ENCODE measurements at regions not wholly inside any gene's neighbourhood (a gene's known extent, or its start where the extent isn't known, plus 50 kb on each side); places are given as distances from the start of the nearest gene placed in this dataset.

- CTCF ChIA-PET, result interaction anchor here (0.7 to 1.4 kb wide), 3 partner anchors 10 to 515 kb away, joined by 3 to 4 read pairs (median 4); no protein-coding TSS in a partner anchor
- POLR2A ChIA-PET, result no interaction called here
- no peak for TF ChIP-seq CTCF (IDR thresholded peaks at IDR 0.05; ENCODE audit: control extremely low read depth, extremely low read depth, low read depth, missing control alignments)
- no peak for DNase-seq (ENCODE audit: extremely low spot score)
These were observed 63.3 kb upstream of the MITF start for GRCh38 chr3:69675786-69676530.

DNA sequence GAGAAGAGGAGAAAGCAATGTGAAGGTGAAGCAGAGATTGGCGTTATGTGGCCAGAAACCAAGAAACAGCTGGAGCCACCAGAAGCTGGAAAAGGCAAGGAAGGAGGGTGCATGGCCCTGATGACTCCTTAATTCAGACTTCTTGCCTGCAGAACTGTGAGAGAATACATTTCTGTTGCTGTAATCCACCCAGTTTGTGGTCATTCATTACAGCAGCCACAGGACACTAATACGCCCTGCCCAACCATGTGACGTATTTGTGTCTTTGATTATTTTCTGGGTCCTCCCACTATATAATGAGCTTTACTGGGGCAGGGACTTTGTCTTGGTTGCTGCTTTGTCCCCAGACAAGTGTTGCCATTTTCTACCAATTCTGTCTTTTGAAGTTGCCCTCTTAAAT is 64.5 kb upstream of the MITF start:
- DNase-seq (ENCODE audit: extremely low spot score), result no peak
- ChIA-PET CTCF (interaction anchor here (1.0 to 1.4 kb wide), 3 partner anchors 9 to 28 kb away, joined by 3 to 4 read pairs (median 3); no protein-coding TSS in a partner anchor), POLR2A (no interaction called here)
- no peak for TF ChIP-seq CTCF (IDR thresholded peaks at IDR 0.05; ENCODE audit: control extremely low read depth, extremely low read depth, low read depth, missing control alignments)

DNA sequence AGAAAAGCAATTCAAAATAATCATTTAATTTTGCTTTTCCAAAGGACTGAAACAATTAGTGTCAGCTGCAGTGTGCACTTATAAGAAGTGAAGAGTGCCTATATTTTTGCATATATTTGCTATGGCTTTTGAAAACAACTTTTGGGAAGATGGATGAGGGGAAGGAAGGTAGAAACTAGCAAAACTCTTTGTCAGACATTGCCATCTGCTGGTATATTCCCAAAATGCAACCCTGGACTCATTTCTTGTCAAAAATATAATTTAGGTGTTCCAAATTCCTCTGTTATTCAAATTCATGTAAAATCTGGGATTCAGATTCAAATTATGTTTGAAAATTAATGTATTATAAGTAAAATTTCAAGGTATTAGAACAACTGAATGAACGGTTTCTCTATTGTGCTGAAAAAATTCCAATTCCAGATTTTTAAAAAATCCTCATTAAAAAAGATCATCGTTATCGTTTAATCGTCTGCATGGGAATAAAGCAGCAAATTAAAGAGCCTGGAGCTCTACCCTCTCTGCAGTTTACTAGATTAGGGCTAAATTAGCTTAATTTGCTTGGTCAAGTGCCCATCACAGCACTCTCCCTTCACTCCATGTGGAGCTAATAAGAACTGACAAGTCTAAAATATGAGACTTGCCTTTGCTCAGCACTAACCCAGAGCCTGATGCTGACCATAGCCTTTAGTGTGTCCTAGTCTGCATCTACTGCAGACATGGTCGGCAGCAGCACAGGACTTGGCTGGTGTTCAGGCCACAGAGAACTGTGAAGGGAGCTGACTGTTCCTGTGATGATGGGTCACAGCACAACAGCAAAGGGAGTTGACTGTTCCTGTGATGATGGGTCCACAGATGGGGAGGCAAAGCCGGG is 67.9 kb upstream of the MITF start:
- POLR2A ChIA-PET, result no interaction called here
- peak; percentile 53 for TF ChIP-seq CTCF (IDR thresholded peaks at IDR 0.05; ENCODE audit: control extremely low read depth, extremely low read depth, low read depth, missing control alignments)
- DNase-seq (ENCODE audit: extremely low spot score), result peak; percentile 44
- CTCF ChIA-PET, result interaction anchor here (0.6 to 3.5 kb wide), 14 partner anchors 8 to 660 kb away, joined by 3 to 20 read pairs (median 3); no protein-coding TSS in a partner anchor

GRCh38 chr3:69669070-69669469 is 70.2 kb upstream of the MITF start:
- no peak for TF ChIP-seq CTCF (IDR thresholded peaks at IDR 0.05; ENCODE audit: control extremely low read depth, extremely low read depth, low read depth, missing control alignments)
- no peak for DNase-seq (ENCODE audit: extremely low spot score)
- CTCF ChIA-PET, result interaction anchor here (1.6 kb wide), 2 partner anchors 507 to 548 kb away, joined by 4 to 6 read pairs; no protein-coding TSS in a partner anchor
- POLR2A ChIA-PET, result no interaction called here

DNA sequence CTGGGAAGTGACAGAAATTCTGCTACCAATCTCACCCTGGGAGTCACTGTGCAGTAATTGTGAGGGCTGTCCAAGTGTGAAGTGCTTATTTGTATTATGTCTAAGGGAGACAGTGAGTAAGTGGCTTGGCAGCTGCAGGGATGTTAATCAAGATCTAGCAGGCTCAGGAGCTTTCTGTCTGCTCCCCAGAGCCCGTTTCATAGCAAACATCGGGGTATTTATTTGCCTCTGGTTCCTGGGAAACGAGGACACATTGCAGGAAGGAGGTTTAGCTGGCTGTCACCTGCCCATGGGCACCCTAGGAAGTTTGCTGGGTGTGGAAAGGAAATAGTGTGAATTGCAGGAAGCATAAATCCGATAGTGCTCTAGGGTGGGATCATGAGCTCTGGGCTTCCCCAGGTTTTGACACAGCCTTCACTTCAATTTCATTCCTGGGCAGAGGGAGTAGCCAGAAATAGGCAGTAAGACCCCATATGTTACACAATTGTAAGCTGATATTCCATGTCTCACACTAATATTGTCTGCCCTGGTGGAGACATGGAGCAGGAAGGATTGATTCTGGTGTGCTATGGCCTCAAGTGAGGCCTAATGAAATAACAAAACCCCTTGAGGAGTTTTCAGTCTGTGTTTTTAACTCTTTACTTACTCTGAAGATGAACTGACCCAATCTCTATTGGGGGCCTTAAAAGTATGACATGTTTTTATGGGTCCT is 74.1 kb upstream of the MITF start:
- TF ChIP-seq CTCF (IDR thresholded peaks at IDR 0.05; ENCODE audit: control extremely low read depth, extremely low read depth, low read depth, missing control alignments), result no peak
- CTCF ChIA-PET, result interaction anchor here (1.2 to 1.3 kb wide), 2 partner anchors 10 to 544 kb away, joined by 4 read pairs; no protein-coding TSS in a partner anchor
- DNase-seq (ENCODE audit: extremely low spot score), result no peak
- POLR2A ChIA-PET, result no interaction called here

GRCh38 chr3:69660631-69661030 is 78.6 kb upstream of the MITF start:
- POLR2A ChIA-PET, result no interaction called here
- TF ChIP-seq CTCF (IDR thresholded peaks at IDR 0.05; ENCODE audit: control extremely low read depth, extremely low read depth, low read depth, missing control alignments), result no peak
- DNase-seq (ENCODE audit: extremely low spot score), result no peak
- CTCF ChIA-PET, result interaction anchor here (1.3 kb wide), 1 partner anchor 41 kb away, joined by 3 read pairs; no protein-coding TSS in a partner anchor

All from GM10248 (cell line).